ENCODE measurements at regions not wholly inside any gene's neighbourhood (a gene's known extent, or its start where the extent isn't known, plus 50 kb on each side); places are given as distances from the start of the nearest gene placed in this dataset.
"Not testable (repeated sequence)": the region's sequence is repeated elsewhere in the genome, so short reads cannot be mapped to it uniquely, and the experiment has no call there.

DNA sequence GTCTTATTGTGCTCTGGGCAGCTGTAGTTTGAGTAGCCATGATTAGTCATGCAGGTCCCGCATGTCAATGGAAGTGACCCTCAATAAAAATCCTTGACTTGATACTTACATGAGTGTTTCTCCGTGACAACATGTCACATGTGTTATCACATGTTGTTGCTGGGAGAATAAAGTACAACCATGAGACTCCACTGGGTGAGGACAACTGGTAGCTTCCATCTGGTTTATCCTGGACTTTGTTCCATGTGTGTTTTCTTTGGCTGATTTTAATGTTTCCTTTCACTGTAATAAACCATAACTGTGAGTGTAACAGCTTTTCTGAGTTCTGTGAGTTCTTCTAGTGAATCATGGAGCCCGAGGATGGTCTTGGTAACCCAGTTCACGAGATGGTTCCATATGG lies 63.1 kb upstream of the NDN start:
- DNase-seq (ENCODE audit: low spot score), result no peak

DNA sequence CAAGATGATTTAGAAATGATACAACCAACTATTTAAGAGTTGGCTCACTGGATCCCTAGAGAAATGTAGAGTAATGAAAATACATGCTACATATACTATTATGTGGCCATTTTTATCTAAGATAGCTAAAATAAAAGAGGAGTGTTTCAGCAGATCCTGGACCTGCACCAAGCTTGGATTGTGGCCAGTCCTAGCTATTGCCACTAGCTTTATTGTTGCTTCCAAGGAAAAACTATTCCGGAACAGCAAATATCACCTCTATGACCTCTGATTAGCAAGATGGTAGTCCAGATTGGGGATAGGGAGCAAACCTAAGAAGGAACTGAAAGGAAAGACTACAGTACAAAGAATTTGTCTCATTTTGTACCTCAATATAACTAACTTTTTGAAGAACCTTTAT lies 63.7 kb upstream of the NDN start:
- no peak for DNase-seq (ENCODE audit: low spot score)

DNA sequence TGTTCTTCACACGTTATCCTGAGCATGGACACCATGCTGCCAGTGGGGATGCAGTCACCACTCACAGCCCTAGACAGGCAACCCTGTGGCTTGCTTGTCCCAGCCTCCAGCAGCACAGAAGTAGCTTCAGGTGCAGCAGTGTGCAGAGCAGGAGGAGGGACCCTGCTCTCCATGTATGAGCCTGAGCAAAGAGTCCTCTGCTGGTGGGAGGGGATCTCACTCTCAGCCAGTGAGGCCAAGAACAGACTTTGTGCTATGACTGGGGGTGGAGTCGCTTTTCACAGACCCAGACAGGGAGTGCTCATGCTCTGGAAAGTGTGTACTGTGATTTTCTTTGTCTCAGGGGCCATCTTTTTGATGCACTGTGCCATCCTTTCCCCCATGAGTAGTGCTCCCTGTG lies 66.1 kb upstream of the NDN start:
- DNase-seq (ENCODE audit: low spot score), result no peak

DNA sequence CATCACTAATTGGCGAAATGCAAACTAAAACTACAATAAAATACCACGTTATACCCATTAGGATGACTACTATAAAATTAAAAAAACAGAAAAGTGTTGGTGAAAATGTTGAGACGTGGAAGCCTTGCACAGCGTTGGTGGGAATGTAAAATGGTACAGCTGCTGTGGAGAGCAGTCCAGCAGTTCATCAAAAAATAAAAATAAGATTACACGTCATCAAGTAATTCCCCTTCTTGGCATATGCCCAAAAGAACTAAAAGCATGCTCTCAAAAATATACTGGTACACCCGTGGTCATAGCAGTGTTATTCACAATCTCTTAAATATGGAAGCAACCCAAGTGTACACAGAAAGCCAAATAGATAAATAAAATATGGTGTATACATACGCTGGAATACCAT lies 71.8 kb upstream of the NDN start:
- no peak for DNase-seq (ENCODE audit: low spot score)

DNA sequence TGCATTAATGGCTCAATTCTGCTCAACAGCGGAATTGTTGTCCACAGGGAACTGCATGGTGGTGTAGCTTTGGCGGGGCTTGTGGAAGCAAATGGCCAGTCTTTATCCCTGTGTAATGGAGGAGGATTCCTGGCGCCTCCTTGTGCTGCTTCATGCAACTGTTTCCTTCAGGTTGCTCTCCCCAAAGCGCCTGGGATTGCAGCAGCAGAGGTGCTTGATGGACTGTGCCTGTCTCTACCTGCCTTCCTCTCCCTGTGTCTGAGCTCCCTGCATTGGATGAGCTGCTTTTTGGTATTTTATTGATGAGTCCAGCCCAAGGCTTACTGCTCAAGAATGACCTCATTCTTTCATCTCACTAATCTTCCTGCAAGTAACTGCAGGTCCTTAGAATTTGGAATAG lies 72.9 kb upstream of the NDN start:
- DNase-seq (ENCODE audit: low spot score), result no peak

DNA sequence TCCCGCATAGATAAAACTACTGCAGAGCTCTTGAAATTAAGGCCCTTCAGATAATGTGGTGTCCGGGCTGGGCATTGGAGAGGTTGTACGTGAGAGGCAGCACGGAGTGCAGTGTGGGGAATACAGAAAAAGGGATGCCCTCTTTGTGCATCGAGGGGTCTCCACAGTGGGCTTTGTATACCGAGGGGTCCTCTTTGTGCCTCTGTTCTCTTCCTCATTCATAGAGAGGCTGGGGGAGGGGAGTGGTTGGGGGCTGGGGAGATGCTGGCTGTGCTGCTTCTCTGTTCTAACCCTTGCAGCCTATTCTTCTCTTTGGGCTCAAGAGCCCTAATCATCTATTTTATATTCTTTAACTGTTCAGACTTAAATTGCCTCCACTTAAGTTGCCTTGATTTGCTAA lies 74.3 kb upstream of the NDN start:
- DNase-seq (ENCODE audit: low spot score), result no peak

DNA sequence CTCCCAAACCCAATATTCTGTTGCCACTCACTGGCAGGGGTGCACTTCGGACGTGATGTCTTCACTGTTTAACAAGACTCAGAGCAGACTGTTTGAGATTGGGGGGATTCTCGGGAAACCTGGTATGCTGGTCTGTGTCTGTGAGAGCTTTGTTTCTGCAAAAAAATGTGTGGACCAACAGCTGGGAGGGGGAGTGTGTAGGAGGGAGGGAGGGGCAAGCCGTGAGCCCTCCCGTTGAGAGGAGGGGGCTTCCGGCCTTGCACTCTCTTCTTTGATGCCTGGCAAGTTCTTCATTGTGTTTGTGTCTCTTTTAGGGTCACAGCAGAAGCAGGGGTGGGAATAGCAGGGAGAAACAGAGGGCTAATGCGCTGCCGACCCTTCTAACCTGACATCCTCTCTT lies 74.9 kb upstream of the NDN start:
- DNase-seq (ENCODE audit: low spot score), result no peak

DNA sequence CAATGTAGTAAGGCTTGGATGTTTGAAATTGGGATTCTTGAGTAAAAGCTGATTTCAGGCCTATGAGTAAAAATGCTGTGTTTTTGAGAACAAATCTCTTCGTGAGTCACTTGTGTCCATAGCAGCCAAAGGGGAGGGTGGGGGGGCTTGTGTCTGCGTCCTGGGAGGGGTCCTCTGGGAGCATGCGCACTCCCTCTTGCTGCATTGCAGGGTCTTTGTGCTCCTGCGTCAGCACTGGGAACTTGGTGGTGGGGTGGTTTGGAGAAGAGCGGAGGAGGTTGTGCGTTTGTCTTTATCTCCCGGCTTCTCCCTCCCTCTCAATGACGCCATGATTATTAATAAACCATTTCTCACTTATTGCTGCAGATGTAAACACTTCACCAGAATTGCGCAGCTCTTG lies 75.9 kb upstream of the NDN start:
- DNase-seq (ENCODE audit: low spot score), result no peak

DNA sequence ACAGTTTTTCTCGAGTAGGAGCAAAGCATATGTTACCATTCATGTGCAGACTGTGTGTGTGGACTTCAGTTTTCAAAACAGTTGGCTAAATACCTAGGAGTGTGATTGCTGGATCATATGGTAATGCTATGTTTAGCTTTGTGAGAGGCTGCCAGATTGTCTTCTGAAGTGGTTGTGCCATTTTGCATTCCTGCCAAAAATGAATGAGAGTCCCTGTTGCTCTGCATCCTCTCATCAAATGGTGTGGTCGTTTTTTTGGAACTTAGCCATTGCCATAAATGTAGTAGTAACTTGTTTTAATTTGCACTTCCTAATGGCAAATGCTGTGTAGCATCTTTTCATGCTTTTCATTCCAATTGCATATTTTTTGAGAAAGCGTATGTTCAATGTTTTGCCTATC lies 77.2 kb upstream of the NDN start:
- DNase-seq (ENCODE audit: low spot score), result no peak

DNA sequence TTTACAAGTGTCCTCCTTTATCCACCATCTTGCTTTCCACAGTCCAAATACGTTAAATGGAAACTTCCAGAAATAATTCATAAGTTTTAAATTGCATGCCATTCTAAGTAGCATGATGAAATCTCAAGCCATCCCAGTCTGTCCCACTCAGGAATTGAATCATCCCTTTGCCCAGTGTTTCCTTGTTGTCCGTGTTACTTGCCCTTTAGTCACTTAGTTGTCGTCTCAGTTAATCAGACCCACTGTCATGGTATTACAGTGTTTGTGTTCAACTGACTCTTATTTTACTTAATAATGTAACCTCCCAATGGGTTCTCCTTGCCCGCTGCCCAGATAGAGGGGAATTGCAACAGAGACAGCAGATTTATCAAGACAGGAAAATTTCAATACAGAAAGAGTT lies 77.6 kb upstream of the NDN start:
- no peak for DNase-seq (ENCODE audit: low spot score)

DNA sequence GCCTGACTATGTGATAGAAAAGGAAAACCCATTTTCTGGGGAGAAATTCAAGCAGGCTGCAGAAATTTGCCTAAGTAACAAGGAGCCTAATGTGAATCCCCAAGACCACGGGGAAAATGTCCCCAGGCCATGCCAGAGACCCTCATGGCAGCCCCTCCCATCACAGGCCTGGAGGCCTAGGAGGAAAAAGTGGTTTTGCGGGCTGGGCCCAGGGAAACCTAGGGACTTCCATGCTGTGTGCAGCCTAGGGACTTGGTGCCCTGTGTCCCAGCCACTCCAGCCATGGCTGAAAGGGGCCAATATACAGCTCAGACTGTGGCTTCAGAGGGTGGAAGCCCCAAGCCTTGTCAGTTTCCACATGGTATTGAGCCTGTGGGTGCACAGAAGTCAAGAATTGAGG lies 79.7 kb upstream of the NDN start:
- DNase-seq (ENCODE audit: low spot score), result not testable (repeated sequence)

DNA sequence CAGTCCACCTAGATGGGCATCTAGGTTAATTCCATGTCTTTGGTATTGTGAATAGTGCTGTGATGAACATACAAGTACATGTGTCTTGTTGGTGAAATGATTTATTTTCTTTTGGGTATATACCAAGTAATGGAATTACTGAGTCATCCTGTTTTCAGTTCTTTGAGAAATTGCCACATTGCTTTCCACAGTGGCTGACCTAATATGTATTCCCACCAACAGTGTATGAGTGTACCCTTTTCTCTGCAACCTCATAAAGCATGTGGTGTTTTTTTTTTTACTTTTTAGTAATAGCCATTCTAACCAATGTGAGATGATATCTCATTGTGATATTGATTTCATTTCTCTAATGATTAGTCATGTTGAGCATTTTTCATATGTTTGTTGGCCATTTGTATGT lies 86.0 kb upstream of the NDN start:
- DNase-seq (ENCODE audit: low spot score), result no peak

DNA sequence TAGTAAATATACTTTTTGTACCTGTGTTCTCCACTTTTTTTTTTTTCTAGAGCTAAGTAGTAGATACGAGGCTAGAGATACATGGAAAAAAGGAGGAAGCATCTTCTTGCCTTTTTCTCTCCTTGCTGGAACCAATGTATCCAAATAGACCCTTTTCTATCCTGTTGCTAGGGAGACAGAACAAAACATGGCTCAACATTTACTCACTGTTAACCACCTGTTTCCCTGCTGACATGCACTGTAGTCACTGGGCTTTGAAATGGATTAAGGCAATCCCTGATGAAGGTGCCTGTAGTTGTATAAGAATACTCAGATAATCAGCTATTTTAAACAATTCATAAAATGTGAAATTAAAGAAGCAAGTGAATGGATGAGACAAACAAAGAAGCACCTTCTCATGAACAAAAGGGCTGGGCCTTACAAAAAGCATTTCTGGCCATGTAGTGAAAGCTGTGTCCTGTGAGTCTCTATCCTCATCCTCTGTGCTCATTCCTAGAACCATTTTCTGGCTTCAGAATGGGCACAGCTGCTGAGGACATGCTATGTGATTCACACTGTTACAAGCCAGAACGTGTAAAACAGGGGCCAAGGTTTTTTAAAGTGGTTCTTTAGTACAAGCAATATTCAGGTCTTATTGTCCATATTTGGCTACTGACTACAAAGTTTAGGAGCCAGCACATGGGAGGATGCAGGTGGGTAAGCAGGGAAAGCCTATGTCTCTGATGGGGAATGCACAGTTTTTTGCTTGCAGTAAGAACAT lies 100.4 kb upstream of the NDN start:
- DNase-seq (ENCODE audit: low spot score), result no peak

DNA sequence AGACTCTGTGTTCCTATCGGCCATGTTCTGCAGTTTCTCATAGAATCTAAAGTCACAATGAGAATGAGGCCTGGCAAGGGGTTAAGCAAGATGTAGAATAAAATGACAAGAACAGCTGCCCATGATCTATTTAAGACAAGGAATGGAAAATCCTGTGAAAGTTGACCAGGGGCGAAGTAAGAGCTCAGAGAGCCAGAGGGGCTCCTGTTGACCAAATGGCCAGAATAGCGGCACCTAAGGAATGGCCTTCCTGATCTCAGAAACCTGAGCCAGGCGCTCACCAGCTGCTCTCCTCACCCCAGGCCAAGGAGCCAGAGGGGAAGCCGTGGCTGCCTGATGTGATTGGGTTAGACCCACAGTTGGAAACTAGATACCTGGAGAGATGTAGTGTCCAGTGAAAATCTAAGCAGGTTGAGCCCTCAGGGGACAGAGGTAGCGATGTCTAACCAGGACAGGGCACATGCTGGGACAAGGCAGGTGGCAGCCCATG lies 106.1 kb upstream of the NDN start:
- DNase-seq (ENCODE audit: low spot score), result no peak

DNA sequence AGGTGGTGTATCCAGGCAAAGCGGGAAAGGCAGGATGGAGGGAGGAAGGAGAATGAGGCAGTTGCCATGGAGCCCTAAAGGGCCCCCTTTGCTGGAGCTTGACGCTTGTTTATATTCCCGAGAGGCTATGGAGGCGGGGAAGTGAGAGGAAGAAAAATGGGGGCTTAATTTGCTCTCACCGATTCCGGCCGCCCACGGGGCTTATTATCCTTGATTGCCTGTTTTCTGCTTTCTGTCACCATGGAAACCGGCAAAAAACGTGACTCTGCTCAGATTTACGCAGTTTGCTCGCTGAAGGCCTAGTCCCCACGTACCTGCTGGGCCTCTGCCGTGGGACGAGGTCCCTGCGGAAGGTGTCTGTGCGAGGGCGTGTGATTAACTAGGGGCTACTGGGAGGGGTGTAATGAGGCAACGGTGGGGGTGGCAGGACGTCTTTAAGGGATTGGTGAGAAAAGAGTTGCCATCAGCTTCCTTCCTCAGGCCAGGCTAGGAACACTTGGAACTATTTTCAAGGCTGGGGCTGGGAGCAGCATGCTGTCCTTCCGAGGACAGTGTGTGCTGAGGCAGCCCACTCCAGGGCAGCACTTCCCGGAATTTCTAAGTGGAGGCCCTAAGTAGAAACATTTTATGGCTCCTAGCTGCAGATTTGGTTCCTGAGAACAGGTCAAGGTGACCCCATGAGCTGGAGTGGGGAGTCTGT lies 110.8 kb upstream of the NDN start:
- no peak for DNase-seq (ENCODE audit: low spot score)

DNA sequence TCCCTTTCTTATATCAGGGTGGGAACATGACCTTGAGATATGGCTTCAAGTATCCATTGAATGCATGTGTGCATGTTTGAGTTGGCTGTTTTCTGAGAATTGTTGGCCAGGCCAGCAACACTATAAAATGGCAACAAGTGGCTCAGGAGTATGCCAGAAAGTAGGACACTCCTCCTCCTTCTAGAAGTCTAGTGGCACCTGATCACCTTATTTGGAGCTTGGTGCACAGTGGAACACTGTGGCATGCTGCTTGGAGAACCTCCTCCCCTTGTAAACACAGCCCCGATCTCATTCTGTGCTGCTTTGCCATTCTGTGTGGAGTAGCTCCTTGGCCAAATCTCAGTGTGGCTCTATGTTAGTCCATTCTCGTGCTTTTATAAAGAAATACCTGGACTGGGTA lies 114.8 kb upstream of the NDN start:
- DNase-seq (ENCODE audit: low spot score), result no peak

DNA sequence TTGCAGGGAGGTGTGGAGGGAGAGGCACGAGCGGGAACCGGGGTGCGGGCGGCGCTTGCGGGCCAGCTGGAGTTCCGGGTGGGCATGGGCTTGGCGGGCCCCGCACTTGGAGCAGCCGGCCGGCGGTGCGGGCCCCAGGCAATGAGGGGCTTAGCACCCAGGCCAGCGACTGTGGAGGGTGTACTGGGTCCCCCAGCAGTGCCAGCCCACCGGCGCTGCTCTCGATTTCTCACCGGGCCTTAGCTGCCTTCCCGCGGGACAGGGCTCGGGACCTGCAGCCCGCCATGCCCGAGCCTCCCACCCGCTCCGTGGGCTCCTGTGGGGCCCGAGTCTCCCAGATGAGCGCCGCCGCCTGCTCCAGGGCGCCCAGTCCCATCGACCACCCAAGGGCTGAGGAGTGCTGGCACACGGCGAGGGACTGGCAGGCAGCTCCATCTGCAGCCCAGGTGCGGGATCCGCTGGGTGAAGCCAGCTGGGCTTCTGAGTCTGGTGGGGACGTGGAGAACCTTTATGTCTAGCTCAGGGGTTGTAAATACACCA lies 115.9 kb upstream of the NDN start:
- not testable (repeated sequence) for DNase-seq (ENCODE audit: low spot score)

DNA sequence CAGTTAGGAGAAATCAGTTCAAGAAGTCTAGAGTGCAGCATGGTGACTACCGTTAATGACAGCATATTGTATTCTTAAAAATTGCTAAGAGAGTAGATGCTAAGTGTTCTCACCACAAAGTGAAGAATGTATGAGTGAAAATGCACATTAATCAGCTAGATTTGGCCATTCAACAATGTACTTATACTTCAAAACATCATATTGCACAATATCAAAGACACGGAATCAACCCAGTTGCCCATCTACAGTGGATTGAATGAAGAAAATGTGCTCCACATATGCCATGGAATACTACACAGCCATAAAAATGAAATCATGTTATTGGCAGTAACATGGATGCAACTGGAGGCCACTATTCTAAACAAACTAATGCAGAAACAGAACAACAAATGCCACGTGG lies 119.9 kb upstream of the NDN start:
- DNase-seq (ENCODE audit: low spot score), result no peak

DNA sequence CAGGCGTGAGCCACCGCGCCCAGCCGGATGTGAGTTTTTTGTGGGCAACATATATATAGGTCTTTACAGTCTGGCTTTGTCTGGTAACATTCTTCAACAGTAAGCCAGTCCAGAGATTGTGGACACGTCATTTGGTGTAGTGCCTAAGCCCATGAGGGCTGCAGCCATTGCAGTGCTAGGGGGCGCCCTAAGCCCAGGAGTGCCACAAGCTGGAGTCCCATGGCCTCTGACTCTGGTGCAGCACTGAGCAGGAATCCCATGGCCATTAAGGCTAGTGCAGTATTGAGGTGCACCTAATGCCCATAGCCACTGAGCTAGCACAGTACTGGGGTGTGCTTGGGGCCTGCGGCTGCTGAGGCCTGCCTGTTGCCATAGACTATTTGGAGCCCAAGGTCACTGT lies 136.4 kb upstream of the NDN start:
- DNase-seq (ENCODE audit: low spot score), result no peak

DNA sequence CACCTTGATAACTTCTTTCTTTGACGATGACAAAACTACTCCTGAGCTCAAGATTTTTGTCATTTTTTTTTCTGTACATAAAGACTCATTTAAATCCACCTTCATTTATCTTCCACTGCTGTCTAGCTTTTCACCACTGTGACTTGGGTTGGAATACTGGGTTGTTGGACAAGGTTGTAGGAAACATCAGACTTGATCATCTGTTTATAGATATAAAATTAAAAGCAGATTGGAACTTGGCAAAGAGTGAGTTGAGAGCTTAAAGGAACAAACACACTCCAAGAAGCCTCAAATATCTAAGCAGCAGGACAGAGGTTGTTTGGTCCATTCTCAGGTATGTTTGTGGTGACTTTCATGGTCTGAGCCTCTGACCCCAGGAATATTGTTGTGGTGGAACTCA lies 141.7 kb upstream of the NDN start:
- no peak for DNase-seq (ENCODE audit: low spot score)

DNA sequence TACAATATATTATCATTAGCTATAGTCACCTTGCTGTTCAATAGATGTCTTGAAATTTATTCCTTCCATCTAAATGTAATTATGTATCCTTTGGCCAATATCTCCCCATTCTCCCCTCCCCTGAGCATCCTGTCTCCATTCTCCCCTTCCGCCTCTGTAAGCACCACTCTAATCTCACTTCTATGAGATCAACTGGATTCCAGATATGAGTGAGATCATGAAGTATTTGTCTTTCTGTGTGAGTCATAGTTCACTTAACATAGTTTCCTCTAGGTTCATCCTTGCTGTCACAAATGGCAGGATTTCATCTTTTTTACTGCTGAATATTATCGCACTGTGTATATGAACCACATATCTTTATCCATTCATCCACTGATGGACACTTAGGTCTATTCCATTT lies 148.8 kb upstream of the NDN start:
- no peak for DNase-seq (ENCODE audit: low spot score)

DNA sequence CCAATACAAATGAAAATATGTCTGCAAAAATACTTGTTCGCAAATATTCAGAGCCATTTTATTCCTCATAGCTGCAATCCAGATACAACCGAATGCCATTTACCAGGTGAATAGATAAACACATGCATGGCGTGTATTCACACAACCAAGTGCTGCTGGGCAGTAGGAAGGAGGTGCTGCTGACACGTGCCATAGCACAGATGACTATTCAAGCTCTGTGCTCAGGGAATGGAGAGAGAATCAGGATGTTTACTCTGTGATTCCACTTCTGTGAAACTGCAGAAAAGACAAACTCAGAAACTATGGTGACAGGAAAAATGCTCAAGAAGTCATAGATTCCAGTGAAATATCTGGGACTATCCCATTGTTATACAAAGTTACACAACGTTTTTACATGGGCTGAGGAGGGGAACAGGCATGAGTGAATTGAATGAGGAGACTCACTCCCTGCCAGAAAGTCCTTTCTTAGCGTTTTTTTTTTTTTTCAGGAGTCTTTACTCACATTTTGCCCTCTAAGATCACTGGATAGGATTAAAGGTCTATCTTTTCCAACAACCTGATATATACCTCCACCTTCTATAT lies 152.9 kb upstream of the NDN start:
- no peak for DNase-seq (ENCODE audit: low spot score)

DNA sequence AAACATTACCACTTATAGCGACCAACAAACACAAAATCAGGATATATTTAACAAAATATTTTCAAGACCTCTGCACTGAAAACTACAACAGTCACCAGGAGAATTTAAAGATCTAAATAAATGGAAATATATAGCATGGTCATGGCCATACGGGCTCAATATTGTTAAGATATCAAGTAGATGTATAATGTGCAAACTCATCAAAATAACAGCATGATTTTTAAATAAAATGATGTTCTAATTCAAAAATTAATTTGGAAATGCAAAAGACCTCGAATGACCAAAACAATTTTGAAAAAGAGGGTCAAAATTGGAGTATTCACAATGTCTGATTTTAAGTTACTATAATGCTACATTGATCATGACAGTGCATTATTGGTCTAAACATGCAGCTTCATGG lies 159.1 kb upstream of the NDN start:
- no peak for DNase-seq (ENCODE audit: low spot score)

All from LoVo (cell line).